Kidney (tissue), 13 donors: ENCODE measurements at regions not wholly inside any gene's neighbourhood (a gene's known extent, or its start where the extent isn't known, plus 50 kb on each side); places are given as distances from the start of the nearest gene placed in this dataset.

Experiments used
- DNase-seq, 5 donors: peaks; one replicate each; pipeline ENCODE4 v3.0.0-alpha.2; 2013 to 2020
- FAIRE-seq: peaks from 2 replicates; lab custom pipeline; 2012; peaks lifted over from hg19 to GRCh38; lab: Jason Lieb, UNC
- H3K27ac ChIP-seq, 2 donors: one replicate each; pipeline ENCODE4 v1.7.0; 2013; ENCODE audit warnings: low read depth in 2 of 2, low read length in 2 of 2, inconsistent platforms in 1 of 2
- H3K27me3 ChIP-seq: one replicate; pipeline ENCODE4 v1.7.1; 2013; ENCODE audit warnings: low read length, inconsistent platforms; ENCODE audit not compliant: control insufficient read depth, insufficient read depth
- H3K36me3 ChIP-seq, 3 donors: one replicate each; pipeline versions ENCODE4 v1.7.0 to v1.7.1; 2013; ENCODE audit warnings: low read length in 3 of 3, control low read depth in 1 of 3, inconsistent platforms in 1 of 3; ENCODE audit not compliant: insufficient read depth in 3 of 3, control insufficient read depth in 2 of 3
- H3K4me1 ChIP-seq, 3 donors: one replicate each; pipeline versions ENCODE4 v1.7.0 to v1.7.1; 2013; ENCODE audit warnings: low read length in 3 of 3, inconsistent platforms in 1 of 3, low read depth in 1 of 3; ENCODE audit not compliant: control insufficient read depth in 2 of 3, insufficient read depth in 2 of 3
- H3K4me3 ChIP-seq, 3 donors: one replicate each; pipeline versions ENCODE4 v1.7.0 to v1.8.1; 2013; ENCODE audit warnings: low read length in 3 of 3, control low read depth in 1 of 3, inconsistent platforms in 1 of 3
- H3K9ac ChIP-seq, 3 donors: one replicate each; pipeline versions ENCODE4 v1.7.0 to v1.7.1; 2013; ENCODE audit warnings: low read length in 3 of 3, control low read depth in 1 of 3, inconsistent platforms in 1 of 3
- H3K9me3 ChIP-seq, 3 donors: one replicate each; pipeline versions ENCODE4 v1.7.0 to v1.7.1; 2013; ENCODE audit warnings: low read length in 3 of 3, control low read depth in 1 of 3, inconsistent platforms in 1 of 3; ENCODE audit not compliant: control insufficient read depth in 2 of 3, insufficient read depth in 1 of 3
- CTCF ChIP-seq: IDR thresholded peaks from 3 replicates; pipeline ENCODE4 v1.5.1; 2012; ENCODE audit warnings: mild to moderate bottlenecking, moderate library complexity, borderline replicate concordance; ENCODE audit not compliant: insufficient read depth; ENCODE audit errors: extremely low read depth
- intact Hi-C: fragments of 100-400 bp; cut with DNase I; formaldehyde crosslinking; loops from one replicate; pipeline ENCODE4 v1.11.1; 2022
- donor health status: control.
- donor health status: control.
- donor health status: control.
- donor health status: control.
- donor health status: control.
- donor health status: DM: yes; HTN: yes; CAD: no.
- donor health status: Normal renal cell carcinoma (clear cell type).

GRCh38 chr14:86896701-86897100 is 1096.3 kb downstream of the GALC start:
- intact Hi-C loops = no loop called here

GRCh38 chr14:86892152-86892956 is 1100.6 kb downstream of the GALC start:
- no peak overlapping the region for H3K9ac ChIP-seq
- H3K9me3 ChIP-seq = no peaks in the 10 kb centered on the region
- H3K36me3 ChIP-seq = no peaks in the 10 kb centered on the region
- intact Hi-C loops = no loop called here
- no peak overlapping the region for H3K4me3 ChIP-seq
- DNase-seq (no peak), FAIRE-seq (no peak)
- H3K27ac ChIP-seq = no peak overlapping the region
- H3K27me3 ChIP-seq = no peaks in the 10 kb centered on the region
- no peaks in the 10 kb centered on the region for H3K4me1 ChIP-seq
- TF ChIP-seq CTCF = no peak

More at GRCh38 chr14:86896701-86897100, 1096.3 kb downstream of the GALC start:
- no peak for DNase-seq
- no peak overlapping the region for H3K27ac ChIP-seq
- no peak overlapping the region for H3K4me3 ChIP-seq
- H3K9ac ChIP-seq = no peak overlapping the region
- no peak for FAIRE-seq
- no peak for TF ChIP-seq CTCF
- H3K27me3 ChIP-seq = no peaks in the 10 kb centered on the region
- no peaks in the 10 kb centered on the region for H3K9me3 ChIP-seq
- H3K4me1 ChIP-seq = no peaks in the 10 kb centered on the region
- no peaks in the 10 kb centered on the region for H3K36me3 ChIP-seq

- intact Hi-C loops = no loop called here
These were observed 1107.7 kb downstream of the GALC start for GRCh38 chr14:86885280-86885679.

More at GRCh38 chr14:86885280-86885679, 1107.7 kb downstream of the GALC start:
- no peak overlapping the region for H3K27ac ChIP-seq
- FAIRE-seq (no peak), DNase-seq (no peak)
- H3K4me1 ChIP-seq = no peaks in the 10 kb centered on the region
- no peaks in the 10 kb centered on the region for H3K27me3 ChIP-seq
- no peaks in the 10 kb centered on the region for H3K9me3 ChIP-seq
- H3K9ac ChIP-seq = no peak overlapping the region
- H3K4me3 ChIP-seq = no peak overlapping the region
- TF ChIP-seq CTCF = no peak
- H3K36me3 ChIP-seq = no peaks in the 10 kb centered on the region
